K562 (cell line): ENCODE measurements at regions not wholly inside any gene's neighbourhood (a gene's known extent, or its start where the extent isn't known, plus 50 kb on each side); places are given as distances from the start of the nearest gene placed in this dataset.

ENCODE experiments used
- ADNP ChIP-seq: fragments of 200-800 bp; sonication (Bioruptor generic); IDR thresholded peaks from 2 replicates; pipeline ENCODE4 v1.6.1; 2016; ENCODE audit warnings: missing genetic modification characterization, missing compliant biosample characterization
- CAMTA2 ChIP-seq: fragments of 250-450 bp; sonication (Bioruptor Pico); conservative IDR thresholded peaks from 2 replicates; pipeline ENCODE4 v1.5.1; 2022
- CEBPB ChIP-seq: fragments of 450-650 bp; IDR thresholded peaks from 2 replicates; pipeline ENCODE4 v1.6.1; 2016; ENCODE audit warnings: missing genetic modification characterization, missing compliant biosample characterization
- KAT7 ChIP-seq: sonication (generic); formaldehyde crosslinking; IDR thresholded peaks from 2 replicates; pipeline ENCODE4 v1.8.0; 2022; ENCODE audit warnings: missing genetic modification reagents, mild to moderate bottlenecking, borderline replicate concordance

DNA sequence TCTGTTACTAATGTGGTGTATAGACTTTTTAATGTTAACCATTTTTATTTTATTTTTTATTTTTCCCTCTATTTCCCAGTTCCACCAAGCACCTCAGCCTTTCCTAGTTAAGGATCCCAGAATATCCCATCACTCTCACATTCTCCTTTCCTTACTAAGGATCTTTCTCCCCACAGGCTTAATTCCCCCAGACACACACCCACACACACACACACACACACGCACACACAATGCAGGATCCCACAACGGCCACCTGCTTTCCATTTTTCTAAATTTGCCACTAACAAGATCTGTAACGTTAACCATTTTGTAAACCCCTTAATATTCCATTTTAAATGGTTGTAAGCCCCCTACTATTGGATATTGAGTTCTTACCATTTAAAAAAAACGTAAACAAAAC is 404.1 kb downstream of the ZIC1 start:
- TF ChIP-seq KAT7 (CRISPR knock-in tag): no peak
- no peak for TF ChIP-seq CEBPB (tag)
- no peak for TF ChIP-seq ADNP (tag)
- TF ChIP-seq CAMTA2 (CRISPR knock-in tag): no peak
